OCI-LY1 (cell line): ENCODE measurements at regions not wholly inside any gene's neighbourhood (a gene's known extent, or its start where the extent isn't known, plus 50 kb on each side); places are given as distances from the start of the nearest gene placed in this dataset.

ENCODE experiments used
- EZH2 ChIP-seq: fragments of 200-600 bp; sonication (generic), shearing (Covaris generic); IDR thresholded peaks from 2 replicates; pipeline ENCODE4 v1.8.0; 2017; ENCODE audit warnings: borderline replicate concordance, mixed run types, mild to moderate bottlenecking, antibody characterized with exemption, low read length, moderate library complexity, mixed read lengths
- TF ChIP-seq, protein P1 (sequence below): fragments of 200-600 bp; sonication (generic), shearing (Covaris generic); IDR thresholded peaks from 2 replicates; pipeline ENCODE4 v1.5.1; 2017; ENCODE audit warnings: mild to moderate bottlenecking, antibody characterized with exemption, low read length, moderate library complexity, mixed read lengths

DNA sequence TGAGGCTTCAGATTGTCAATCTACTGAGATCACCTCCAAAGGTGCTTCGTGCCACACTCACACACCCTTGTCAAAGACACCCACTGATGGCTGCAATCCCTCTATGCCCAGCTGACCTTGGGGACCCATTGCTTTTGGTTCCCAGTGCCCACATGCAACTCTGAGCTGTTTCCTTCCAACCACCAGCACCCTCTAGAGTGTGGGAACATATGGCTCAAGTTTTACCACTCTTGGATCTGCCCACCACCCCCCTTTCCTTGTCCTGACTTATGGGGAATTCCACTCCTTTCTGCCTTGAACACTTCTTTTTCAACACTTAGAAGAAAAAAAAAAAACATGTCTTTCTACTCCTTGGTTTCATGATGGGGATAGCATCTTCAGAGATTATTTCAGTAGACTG, 360.2 kb downstream of the ENC1 start:
- TF ChIP-seq, protein P1, sequence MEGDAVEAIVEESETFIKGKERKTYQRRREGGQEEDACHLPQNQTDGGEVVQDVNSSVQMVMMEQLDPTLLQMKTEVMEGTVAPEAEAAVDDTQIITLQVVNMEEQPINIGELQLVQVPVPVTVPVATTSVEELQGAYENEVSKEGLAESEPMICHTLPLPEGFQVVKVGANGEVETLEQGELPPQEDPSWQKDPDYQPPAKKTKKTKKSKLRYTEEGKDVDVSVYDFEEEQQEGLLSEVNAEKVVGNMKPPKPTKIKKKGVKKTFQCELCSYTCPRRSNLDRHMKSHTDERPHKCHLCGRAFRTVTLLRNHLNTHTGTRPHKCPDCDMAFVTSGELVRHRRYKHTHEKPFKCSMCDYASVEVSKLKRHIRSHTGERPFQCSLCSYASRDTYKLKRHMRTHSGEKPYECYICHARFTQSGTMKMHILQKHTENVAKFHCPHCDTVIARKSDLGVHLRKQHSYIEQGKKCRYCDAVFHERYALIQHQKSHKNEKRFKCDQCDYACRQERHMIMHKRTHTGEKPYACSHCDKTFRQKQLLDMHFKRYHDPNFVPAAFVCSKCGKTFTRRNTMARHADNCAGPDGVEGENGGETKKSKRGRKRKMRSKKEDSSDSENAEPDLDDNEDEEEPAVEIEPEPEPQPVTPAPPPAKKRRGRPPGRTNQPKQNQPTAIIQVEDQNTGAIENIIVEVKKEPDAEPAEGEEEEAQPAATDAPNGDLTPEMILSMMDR, result no peak
- no peak for TF ChIP-seq EZH2
